Nucleus accumbens (tissue), 56 donors: ENCODE measurements at regions not wholly inside any gene's neighbourhood (a gene's known extent, or its start where the extent isn't known, plus 50 kb on each side); places are given as distances from the start of the nearest gene placed in this dataset.
"Not testable (repeated sequence)": the region's sequence is repeated elsewhere in the genome, so short reads cannot be mapped to it uniquely, and the experiment has no call there.

Experiments used
- DNase-seq, 56 donors: peaks; one replicate each; lab custom pipeline; 2025; lab: John Stamatoyannopoulos, UW

DNA sequence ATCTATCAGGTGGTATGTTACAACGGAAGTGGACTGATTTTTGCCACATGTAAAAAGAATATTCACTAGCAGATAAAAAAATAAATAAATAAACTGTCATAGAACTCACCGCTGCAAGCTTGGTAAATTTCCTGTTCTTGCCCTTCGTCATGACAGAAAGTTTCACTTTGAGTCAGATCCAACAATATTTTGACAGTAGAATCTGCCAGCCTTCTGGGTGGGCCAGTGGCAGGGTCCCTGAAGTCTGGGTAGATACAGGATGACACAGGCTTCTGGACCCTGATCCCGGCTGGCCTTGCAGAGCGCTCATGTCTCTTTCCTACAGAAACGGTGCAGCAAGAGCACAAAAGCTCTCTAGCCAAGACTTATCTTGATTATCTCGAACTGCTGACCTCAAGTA is 97.8 kb upstream of the PMAIP1 start:
- no peak for DNase-seq

DNA sequence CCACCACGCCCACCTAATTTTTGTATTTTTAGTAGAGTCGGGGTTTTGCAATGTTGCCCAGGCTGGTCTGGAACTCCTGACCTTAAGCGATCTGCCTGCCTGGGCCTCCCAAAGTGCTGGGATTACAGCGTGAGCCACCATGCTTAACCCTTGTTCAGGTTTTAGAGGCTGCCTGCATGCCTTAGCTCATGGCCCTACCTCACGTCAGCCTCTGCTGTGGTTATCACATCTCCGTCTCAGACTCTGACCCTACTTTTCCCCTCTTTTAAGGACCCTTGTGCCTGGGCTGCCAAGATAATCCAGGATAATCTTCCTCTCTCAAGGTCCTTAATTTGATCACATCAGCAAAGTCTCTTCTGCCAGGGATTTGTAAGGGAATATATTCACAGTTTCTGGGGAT is 98.2 kb upstream of the PMAIP1 start:
- DNase-seq = no peak

DNA sequence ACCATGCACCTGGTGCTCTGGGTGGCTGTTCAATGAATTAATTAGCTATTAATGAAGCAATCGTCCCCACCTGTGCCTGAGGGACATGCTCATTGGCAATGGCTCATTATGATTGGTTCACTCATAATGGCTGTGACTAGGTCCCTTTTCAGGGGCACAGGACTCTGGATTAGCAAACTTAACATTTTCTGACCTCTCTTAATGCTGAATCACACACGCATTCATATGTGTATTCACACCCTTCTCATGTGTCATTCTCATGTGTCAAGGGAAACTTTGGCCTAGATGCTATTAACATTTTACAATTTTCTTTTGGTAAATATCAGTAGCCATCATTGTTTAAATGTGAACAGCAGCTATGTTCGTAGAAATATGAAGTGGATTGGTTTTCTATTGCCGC is 98.9 kb upstream of the PMAIP1 start:
- no peak for DNase-seq

DNA sequence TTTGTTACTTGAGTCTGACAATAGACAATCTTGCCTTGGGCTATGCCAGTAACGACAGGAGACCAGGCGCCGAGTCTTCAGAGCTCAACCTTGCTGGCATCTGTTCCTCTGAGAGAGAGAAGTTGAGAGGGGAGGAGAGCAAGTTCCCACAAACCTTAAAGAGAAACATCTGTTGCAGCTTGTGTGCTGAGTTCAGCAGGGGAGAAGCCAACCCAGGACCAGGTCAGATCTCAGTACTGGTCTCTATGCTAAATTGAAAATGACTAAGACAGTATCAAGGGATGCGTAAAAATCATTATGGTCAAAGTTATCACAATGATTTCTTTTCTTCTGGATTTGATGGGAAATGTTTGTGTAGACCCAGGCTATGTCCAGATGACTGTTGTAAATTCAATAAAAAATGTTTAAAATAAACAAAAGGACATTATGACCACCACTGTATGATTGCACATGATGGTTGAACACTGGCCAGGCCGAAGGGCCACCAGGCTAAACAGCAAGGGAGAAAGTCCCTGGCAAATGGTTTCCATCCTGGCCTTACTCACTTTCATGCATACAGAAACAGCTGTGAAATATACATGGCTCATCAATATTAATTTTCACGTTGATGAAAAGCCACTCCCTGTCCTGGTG is 100.3 kb upstream of the PMAIP1 start:
- no peak for DNase-seq

DNA sequence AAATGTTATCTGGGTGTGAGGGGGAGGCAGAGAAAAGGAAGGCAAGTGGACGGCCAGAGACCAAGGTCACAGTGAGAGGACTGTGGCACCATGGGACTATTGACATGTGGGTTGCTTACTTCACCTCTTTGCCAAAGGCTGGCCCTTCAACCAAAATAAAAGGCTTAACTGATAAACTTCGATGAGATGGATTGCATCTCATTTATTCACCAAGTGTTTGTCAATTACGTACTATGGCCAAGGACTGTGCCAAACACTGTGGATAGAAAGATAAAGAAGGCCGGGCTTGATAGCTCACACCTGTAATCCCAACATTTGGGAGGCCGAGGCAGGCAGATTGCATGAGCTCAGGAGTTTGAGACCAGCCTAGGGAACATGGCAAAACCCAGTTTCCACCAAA is 98.7 kb upstream of the CCBE1 start:
- DNase-seq = no peak

DNA sequence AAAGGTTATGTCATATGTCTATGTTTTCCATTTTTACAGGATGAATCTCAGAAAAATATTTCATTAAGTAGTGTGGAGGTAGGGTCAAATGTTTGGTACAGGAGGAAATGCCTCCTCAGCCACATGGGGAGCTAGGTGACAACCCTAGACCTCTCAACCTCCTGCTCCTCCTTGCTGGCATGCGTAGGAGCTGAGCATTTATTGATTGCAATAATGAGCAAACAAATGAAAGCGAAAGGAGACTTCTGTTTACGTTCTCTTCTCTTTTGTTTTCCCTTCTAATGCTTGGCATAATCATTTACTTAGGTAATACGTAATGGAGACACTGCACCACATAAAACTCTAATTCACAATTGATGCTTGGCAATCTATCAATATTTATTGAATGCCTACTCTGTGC is 95.1 kb upstream of the CCBE1 start:
- no peak for DNase-seq

DNA sequence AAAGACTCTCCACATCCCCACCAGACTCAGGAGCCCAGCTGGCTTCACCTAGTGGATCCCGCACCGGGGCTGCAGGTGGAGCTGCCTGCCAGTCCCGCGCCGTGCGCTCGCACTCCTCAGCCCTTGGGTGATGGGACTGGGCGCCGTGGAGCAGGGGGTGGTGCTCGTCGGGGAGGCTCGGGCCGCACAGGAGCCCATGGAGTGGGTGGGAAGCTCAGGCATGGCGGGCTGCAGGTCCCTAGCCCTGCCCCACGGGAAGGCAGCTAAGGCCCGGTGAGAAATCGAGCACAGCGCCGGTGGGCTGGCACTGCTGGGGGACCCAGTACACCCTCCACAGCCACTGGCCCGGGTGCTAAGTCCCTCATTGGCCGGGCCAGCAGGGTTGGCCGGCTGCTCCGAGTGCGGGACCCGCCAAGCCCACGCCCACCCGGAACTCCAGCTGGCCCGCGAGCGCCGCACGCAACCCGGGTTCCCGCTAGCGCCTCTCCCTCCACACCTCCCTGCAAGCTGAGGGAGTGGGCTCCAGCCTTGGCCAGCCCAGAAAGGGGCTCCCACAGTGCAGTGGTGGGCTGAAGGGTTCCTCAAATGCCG is 93.2 kb upstream of the CCBE1 start:
- not testable (repeated sequence) for DNase-seq

DNA sequence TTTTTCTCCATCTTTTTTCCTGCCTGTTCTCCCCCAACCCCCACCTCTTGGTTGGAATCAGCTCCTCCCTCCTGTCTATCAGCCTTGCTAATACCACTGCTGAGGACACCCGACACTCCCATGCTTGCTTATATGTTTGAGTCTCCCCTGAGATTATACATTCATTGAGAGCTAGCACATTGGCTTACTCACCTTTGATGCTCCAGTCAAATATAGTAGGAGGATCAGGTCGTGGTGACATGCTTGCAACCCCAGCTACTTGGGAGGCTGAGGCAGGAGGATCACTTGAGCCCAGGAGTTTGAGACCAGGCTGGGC is 91.5 kb upstream of the CCBE1 start:
- DNase-seq = no peak

DNA sequence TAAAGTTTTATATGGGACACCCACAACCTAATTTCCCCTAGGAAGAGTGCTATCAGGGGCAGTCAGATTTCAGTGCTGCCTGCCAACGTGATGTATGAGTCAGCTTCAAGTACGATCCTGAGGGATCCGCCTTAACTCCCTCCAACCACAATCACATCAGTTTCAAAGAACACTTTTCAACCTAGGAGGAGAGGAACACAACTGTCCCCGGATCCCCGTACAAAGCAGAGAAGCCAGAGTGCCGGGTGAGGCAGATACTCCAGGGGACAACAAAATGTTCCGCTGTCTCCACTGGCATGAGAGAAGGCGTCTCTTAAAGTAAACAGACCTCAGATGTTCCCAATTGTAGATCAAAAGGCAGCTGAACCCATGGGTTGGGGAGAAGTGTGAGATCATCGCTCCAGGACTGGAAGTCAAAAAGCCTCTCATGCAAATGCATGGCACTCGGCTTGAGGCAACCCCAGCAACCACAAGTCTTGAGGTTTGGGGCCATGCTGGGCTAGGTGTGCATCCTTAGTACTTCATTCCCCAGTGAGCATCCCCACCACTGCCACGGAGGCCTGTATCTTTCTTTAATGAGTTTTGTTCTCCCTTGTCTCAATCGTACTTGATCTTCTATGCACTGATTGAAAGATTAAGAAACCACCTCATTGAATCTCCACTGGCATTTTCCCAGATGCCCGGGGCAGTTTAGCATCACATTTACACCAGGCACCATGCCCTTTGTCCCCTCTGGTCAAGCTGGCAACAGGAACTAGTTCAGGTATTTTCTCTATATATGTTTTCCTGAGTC is 91.0 kb upstream of the CCBE1 start:
- DNase-seq = no peak

DNA sequence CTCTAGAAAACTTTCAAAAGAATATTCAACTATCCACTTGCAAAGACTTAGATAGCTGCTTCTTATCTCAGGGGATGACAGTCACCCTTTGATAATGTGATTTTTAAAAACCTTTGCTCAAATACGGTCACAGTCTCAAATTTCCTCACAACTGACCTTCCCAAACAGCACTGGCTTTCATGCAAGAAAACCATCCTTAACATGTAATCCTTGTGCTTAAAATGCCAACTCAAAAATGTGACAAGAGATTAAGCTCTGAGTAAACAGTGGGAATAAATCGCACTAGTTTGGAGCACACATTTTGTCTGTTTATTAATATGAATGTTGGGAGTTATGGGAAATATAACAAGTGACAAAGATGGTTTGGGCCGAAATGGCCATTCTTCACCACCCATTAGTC is 87.5 kb upstream of the CCBE1 start:
- DNase-seq = no peak

DNA sequence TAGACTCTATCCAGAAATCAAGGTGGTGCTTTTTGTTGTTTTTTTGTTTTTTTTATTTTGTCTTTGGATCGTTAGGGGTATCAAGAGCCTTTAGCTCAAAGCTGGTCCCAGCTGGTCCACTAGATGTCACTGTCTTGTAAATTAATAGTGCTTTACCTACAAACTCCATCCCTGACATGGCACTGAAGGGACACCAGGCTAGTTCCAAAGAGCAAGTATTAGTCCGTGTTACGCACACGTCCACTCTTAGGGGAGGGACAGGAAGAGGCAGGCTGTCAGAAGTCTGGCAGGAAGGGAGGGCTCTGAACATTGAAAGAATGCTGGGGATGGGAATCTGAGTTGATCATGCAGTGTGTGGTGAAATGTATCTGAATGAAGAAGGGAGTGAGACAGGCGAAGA is 85.9 kb upstream of the CCBE1 start:
- DNase-seq = peak in 3 of 56 donors; percentile 1

DNA sequence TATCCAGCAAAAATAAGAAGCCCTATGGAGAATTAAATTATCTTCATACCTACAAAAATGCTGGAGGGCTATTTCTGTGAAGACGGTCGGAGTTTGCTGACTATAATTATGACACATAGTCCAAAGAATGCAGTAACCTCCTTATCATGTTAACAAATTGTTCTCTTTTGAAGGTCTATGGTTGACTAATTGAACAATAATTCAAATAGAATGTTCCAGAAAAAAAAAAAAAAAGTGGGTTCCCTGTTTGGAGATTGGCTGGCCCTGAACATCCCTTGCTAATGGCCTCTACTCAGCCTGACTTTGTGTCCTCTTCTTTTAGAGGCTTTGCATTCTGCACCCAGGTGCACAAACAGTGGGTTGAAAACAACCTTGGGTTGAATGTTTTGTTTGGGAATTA is 82.8 kb upstream of the CCBE1 start:
- no peak for DNase-seq

DNA sequence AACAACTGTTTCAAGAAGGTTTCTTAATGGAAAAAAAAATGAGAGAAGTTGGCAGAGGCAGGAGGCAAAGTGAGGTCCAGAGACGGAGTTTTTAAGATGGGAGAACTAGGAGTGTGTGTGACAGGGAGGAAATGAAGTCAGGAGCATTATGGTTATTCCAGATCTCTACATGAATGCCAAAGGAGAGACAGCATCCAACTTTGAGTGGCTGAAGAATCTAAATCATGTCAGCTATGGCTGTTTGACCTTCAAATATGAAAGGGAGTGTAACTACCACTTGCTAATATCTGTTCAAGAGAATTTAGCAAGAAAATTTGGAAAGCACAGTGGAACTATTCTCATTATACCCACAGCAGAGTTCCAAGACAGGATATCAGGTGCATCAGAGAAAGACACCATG is 81.2 kb upstream of the CCBE1 start:
- DNase-seq = no peak

DNA sequence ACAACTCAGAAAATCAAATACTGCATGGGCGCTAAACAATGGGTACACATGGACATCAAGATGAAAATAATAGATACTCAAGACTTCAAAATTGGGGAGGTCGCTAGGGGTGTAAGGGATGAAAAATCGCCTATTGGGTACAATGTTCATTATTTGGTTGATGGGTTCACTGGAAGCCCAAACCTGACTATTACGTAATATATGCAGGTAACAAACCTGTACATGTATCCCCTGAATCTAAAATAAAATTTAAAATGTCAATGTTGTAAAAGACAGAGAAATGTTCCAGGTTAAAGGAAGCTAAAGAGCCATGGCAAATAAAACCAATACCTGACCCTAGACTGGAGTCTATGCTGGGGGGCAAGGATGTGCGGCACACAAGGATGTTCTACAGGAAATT is 80.4 kb upstream of the CCBE1 start:
- no peak for DNase-seq

DNA sequence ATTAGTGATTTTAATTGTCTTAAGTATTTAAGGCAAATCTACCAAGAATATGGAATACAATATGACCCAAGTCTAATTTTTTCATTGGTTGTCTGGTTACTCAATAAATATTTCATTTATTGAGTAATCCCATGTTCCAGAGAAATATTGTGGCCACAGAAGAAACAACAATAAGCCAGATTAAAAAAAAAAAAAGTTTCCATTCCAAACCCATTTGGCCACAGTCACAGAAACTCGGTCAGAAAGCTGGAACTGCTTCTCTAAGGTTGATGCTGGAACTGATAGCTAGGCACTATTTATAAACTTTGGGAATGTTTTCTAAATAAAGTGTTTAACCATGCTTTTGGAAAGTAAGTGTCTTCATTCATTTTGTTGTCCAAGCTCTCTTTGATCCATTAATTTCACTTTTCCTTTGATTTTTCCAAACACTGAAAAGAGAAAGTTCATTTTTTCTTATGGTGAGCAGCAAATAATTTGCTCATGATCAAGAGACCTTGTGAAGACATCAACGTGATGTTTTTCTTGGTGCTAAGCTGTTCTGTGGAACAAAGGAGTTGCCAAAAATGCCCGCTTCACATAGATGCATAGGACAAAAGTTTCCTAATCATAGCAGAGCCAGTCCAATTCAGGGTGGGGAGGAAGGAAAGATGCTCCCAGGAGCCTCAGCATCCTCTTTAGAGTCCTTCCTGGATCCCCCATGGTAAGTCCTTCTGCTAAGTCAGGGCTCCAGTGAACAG is 72.1 kb upstream of the CCBE1 start:
- DNase-seq = no peak

DNA sequence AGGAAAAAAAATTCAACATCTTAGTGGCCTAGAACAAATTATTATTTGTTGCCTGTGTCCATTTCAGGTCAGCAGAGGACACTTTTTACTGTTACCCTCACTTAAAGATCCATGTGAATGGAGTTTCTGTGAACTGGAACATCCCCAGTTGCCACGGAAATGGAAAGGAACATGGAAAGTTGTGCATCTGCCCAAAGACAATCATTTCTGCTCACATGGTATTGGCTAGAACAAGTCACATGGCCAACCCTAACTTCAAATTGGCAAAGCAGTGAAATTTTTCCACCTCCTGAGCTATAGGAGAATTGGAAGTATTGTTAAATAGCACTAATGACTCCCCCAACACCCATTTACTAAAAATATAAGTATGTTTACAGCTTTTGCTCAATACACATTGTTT is 71.2 kb upstream of the CCBE1 start:
- no peak for DNase-seq

DNA sequence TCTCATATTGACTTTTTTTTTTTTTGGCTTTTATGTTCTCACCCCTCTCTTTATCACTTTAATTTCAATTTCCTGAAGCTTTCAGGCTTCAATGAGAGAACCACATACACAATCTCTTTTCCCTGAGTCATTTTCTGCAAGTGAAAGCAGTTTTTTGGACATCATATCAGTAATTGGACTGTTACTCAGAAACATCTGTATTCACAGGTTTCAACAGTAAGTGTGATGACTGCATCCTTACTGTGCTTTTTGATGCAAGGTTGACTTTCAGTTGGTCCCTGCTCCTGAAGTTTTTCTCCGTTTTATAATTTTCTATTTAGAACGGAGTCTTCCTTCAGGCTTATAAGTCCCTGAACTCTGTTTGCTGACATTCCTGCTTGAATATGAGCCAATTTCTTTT is 70.5 kb upstream of the CCBE1 start:
- no peak for DNase-seq

DNA sequence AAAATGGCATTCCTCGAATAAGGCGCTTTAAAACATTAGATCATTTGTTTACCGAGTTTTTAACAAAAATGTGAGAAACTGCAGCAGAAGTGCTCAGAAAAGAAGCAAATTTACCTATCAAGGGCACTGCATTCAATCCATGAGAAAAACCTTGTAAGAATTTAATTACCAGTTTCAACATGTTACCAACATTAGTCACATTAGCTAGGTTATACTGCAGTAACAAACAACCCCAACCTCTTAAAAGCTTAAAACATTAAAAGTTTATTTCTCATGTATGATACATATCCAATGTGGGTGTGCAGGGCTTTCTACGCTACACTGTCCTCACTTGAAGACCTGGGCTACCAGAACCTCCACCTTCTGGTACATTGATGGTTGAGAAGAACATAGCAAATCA is 68.1 kb upstream of the CCBE1 start:
- DNase-seq = no peak

DNA sequence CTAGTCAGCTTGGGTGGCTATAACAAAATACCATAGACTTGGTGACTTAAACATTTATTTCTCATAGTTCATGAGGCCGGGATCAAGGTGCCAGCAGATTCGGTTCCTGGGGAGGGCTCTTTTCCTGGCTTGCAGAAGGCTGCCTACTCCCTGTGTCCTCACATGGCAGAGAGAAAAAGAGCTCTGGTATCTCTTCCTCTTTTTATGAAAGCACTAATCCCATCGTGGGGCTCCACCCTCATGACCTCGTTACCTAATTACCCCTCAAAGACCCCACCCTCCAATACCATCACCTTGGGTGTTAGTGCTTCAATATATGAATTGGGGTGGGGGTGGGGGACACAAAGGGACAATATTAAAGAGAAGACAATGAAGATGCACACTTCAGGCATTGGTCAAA is 67.1 kb upstream of the CCBE1 start:
- DNase-seq = no peak

DNA sequence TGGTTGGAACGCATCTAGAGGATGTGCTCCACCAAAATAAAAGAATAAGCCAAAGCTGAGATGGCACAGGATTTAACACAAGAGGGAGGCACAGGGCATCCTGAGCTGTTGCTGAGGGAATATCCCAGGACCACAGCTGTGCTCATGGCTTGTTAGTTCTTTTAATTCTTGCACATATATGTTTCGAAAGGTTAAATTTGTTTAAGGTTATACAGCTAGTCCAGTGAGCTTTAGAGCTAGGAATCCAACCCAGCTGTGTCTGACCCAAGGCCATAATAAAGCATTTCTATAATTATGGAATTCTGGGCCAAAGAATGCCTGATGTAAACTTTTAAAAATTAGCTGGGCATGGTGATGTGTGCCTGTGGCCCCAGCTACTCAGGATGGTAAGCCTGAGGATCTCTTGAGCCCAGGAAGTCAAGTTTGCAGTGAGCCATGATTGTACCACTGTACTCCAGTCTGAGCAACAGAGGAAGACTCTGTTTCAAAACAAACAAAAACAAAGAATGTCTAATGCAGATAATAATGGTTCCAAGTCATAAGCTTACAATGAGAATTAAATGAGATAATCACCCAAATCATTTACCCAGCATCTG is 66.4 kb upstream of the CCBE1 start:
- no peak for DNase-seq
